Uterus (tissue), 2 donors: ENCODE measurements at regions not wholly inside any gene's neighbourhood (a gene's known extent, or its start where the extent isn't known, plus 50 kb on each side); places are given as distances from the start of the nearest gene placed in this dataset.

Experiments
- CTCF ChIP-seq, 4 experiments: fragments of 200-600 bp in 2 of 4; fragments of 450-650 bp in 2 of 4; sonication (generic) in 2 of 4; IDR thresholded peaks; one replicate each; pipeline ENCODE4 v1.5.1; 2016 to 2019; ENCODE audit warnings: antibody characterized with exemption in 4 of 4, mild to moderate bottlenecking in 2 of 4, moderate library complexity in 1 of 4
- POLR2A ChIP-seq, 2 donors: fragments of 450-650 bp; IDR thresholded peaks; one replicate each; pipeline ENCODE4 v1.6.1; 2016; ENCODE audit warnings: antibody characterized with exemption in 2 of 2, mild to moderate bottlenecking in 1 of 2, moderate library complexity in 1 of 2

- no peak for TF ChIP-seq CTCF (IDR thresholded peaks at IDR 0.05)
- TF ChIP-seq POLR2A (IDR thresholded peaks at IDR 0.05), result no peak
These were observed 1063.9 kb upstream of the CITED2 start for GRCh38 chr6:140438346-140438735.
